SK-N-SH (cell line): ENCODE measurements at regions not wholly inside any gene's neighbourhood (a gene's known extent, or its start where the extent isn't known, plus 50 kb on each side); places are given as distances from the start of the nearest gene placed in this dataset.

Experiments
- CTCF ChIA-PET: fragments of 300-600, 350-600 bp; formaldehyde crosslinking; extraction: SDS; loops from one replicate; lab custom pipeline; 2021; lab: Yijun Ruan, JAX
- POLR2A ChIA-PET: fragments of 350-600 bp; sonication (Branson Sonifier 250); formaldehyde crosslinking; extraction: SDS; loops from one replicate; lab custom pipeline; 2020; ENCODE audit warnings: antibody characterized with exemption, inconsistent platforms; lab: Yijun Ruan, JAX
- DNase-seq: peaks from one replicate; pipeline ENCODE4 v3.0.0; 2012
- H2AFZ ChIP-seq: fragments of 200-600 bp; sonication (generic); 2 replicates; pipeline ENCODE4 v1.8.1; 2016; ENCODE audit warnings: antibody characterized with exemption, mild to moderate bottlenecking, low read depth
- H3F3A ChIP-seq: fragments of 200-600 bp; sonication (generic); replicated peaks from 2 replicates; pipeline ENCODE3; 2016; ENCODE audit warnings: antibody characterized with exemption, mild to moderate bottlenecking; ENCODE audit not compliant: insufficient read depth
- H3K27ac ChIP-seq, 2 experiments: fragments of 200-500 bp in 1 of 2; fragments of 200-600 bp in 1 of 2; sonication (Bioruptor generic) in 1 of 2; sonication (generic), shearing (Covaris generic) in 1 of 2; 2 replicates each; pipeline versions ENCODE4 v1.5.1 to v1.6.1; 2014 to 2016; ENCODE audit warnings: low read depth in 2 of 2, inconsistent platforms in 1 of 2, low read length in 1 of 2, mild to moderate bottlenecking in 1 of 2, mixed read lengths in 1 of 2
- H3K27me3 ChIP-seq: fragments of 200-600 bp; sonication (generic), shearing (Covaris generic); 2 replicates; pipeline ENCODE4 v1.6.1; 2016; ENCODE audit warnings: mixed run types; ENCODE audit not compliant: insufficient read depth
- H3K36me3 ChIP-seq, 2 experiments: fragments of 200-500 bp in 1 of 2; fragments of 200-600 bp in 1 of 2; sonication (Bioruptor generic) in 1 of 2; sonication (generic) in 1 of 2; replicated peaks in 1 of 2; 2 replicates each; pipeline versions ENCODE3 to v1.5.1; 2014 to 2016; ENCODE audit warnings: low read length in 1 of 2, mild to moderate bottlenecking in 1 of 2; ENCODE audit not compliant: insufficient read depth in 2 of 2, control insufficient read depth in 1 of 2
- H3K4me1 ChIP-seq, 2 experiments: fragments of 200-500 bp in 1 of 2; fragments of 200-600 bp in 1 of 2; sonication (Bioruptor generic) in 1 of 2; sonication (generic), shearing (Covaris generic) in 1 of 2; 2 replicates each; pipeline versions ENCODE4 v1.5.1 to v1.6.1; 2014 to 2016; ENCODE audit warnings: low read depth in 1 of 2, low read length in 1 of 2, mixed run types in 1 of 2; ENCODE audit not compliant: insufficient read depth in 2 of 2, control insufficient read depth in 1 of 2
- H3K4me2 ChIP-seq: fragments of 200-600 bp; sonication (generic), shearing (Covaris generic); 2 replicates; pipeline ENCODE4 v1.6.1; 2017; ENCODE audit warnings: mixed run types
- H3K4me3 ChIP-seq, 2 experiments: fragments of 200-500 bp in 1 of 2; fragments of 200-600 bp in 1 of 2; sonication (Bioruptor generic) in 1 of 2; sonication (generic), shearing (Covaris generic) in 1 of 2; 2 replicates each; pipeline versions ENCODE4 v1.5.1 to v1.8.1; 2014 to 2016; ENCODE audit warnings: low read depth in 2 of 2, inconsistent platforms in 1 of 2, low read length in 1 of 2, mild to moderate bottlenecking in 1 of 2, mixed read lengths in 1 of 2, moderate library complexity in 1 of 2
- H3K79me2 ChIP-seq: fragments of 200-600 bp; sonication (generic); 2 replicates; pipeline ENCODE4 v1.8.1; 2017; ENCODE audit warnings: mild to moderate bottlenecking; ENCODE audit not compliant: insufficient read depth
- H3K9ac ChIP-seq: fragments of 200-600 bp; sonication (generic); 2 replicates; pipeline ENCODE4 v1.6.1; 2017; ENCODE audit warnings: mixed run types
- H3K9me2 ChIP-seq: fragments of 200-600 bp; sonication (generic); 2 replicates; pipeline ENCODE4 v1.6.1; 2017; ENCODE audit warnings: mixed run types
- H3K9me3 ChIP-seq: fragments of 200-600 bp; sonication (generic); 2 replicates; pipeline ENCODE4 v1.6.1; 2017; ENCODE audit warnings: mixed run types, mild to moderate bottlenecking, moderate library complexity
- H4K20me1 ChIP-seq: fragments of 200-600 bp; sonication (generic); 2 replicates; pipeline ENCODE4 v1.6.1; 2017; ENCODE audit warnings: mild to moderate bottlenecking, mixed run types; ENCODE audit not compliant: insufficient read depth
- ELF1 ChIP-seq: IDR thresholded peaks from 2 replicates; pipeline ENCODE4 v1.4.0; 2012
- EZH2phosphoT487 ChIP-seq: fragments of 200-600 bp; sonication (generic); IDR thresholded peaks from 2 replicates; pipeline ENCODE4 v1.6.1; 2017; ENCODE audit warnings: low read depth, mixed run types, mild to moderate bottlenecking, antibody characterized with exemption, moderate library complexity, borderline replicate concordance
- FOSL2 ChIP-seq: IDR thresholded peaks from 2 replicates; pipeline ENCODE4 v1.4.0; 2012; ENCODE audit warnings: low read depth, mild to moderate bottlenecking, moderate library complexity, borderline replicate concordance
- FOXJ3 ChIP-seq: sonication (generic); formaldehyde crosslinking; IDR thresholded peaks from 2 replicates; pipeline ENCODE4 v1.5.1; 2020; ENCODE audit warnings: mild to moderate bottlenecking, missing genetic modification reagents
- FOXM1 ChIP-seq: IDR thresholded peaks from 2 replicates; pipeline ENCODE4 v1.4.0; 2012; ENCODE audit warnings: low read depth, mild to moderate bottlenecking
- GABPA ChIP-seq: IDR thresholded peaks from 2 replicates; pipeline ENCODE4 v1.4.0; 2012; ENCODE audit warnings: low read depth, mild to moderate bottlenecking
- GATA2 ChIP-seq: sonication (generic); formaldehyde crosslinking; IDR thresholded peaks from 2 replicates; pipeline ENCODE4 v1.5.0; 2020; ENCODE audit warnings: mild to moderate bottlenecking, missing genetic modification reagents
- JUND ChIP-seq: IDR thresholded peaks from 2 replicates; pipeline ENCODE4 v1.4.0; 2012
- RXRA ChIP-seq: IDR thresholded peaks from 2 replicates; pipeline ENCODE4 v1.4.0; 2012; ENCODE audit warnings: low read depth, mild to moderate bottlenecking, borderline replicate concordance
- SMC3 ChIP-seq: IDR thresholded peaks from 2 replicates; pipeline ENCODE4 v1.6.1; 2012; ENCODE audit warnings: low read depth, low read length, improper control_type of control experiment
- TCF12 ChIP-seq: IDR thresholded peaks from 2 replicates; pipeline ENCODE4 v1.4.0; 2012
- TEAD4 ChIP-seq: IDR thresholded peaks from 2 replicates; pipeline ENCODE4 v1.4.0; 2012; ENCODE audit warnings: mild to moderate bottlenecking, borderline replicate concordance; ENCODE audit not compliant: insufficient read depth
- YY1 ChIP-seq: IDR thresholded peaks from 2 replicates; pipeline ENCODE4 v1.4.0; 2012; ENCODE audit warnings: low read depth, mild to moderate bottlenecking
- WGBS: methylation state at CpG from one replicate; pipeline ENCODE4 v1.1.6; 2017; ENCODE audit warnings: low lambda C conversion rate; 5-methylcytosine and 5-hydroxymethylcytosine counted together
- TF ChIP-seq, protein P1 (sequence below): IDR thresholded peaks from 2 replicates; pipeline ENCODE4 v1.4.0; 2012; ENCODE audit warnings: low read depth
- TF ChIP-seq, protein P2 (sequence below): IDR thresholded peaks from 2 replicates; pipeline ENCODE4 v1.4.0; 2012; ENCODE audit warnings: low read depth, borderline replicate concordance
- TF ChIP-seq, protein P3 (sequence below): fragments of 150-350 bp; IDR thresholded peaks from 2 replicates; pipeline ENCODE4 v1.6.1; 2016; ENCODE audit warnings: mild to moderate bottlenecking, low read depth, low read length

DNA sequence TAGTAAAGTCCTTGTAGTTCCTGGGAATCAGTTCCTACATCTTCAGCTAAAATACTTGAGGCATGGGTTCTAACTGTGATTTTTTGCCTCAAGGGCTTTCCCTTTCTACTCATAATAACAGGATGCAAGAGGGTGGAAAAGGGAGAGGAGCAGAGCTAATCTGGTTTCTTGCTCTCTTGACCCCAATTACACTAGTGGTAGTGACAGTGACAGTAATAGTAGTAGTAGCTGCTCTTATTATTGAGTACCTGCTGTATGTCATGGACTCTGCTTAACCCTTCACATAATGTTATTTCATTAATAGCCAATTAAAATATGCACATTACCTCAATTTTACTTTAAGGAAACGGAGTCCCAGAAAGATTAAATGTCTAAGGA is 214.8 kb upstream of the HNRNPA3 start (continued):
- TF ChIP-seq FOXJ3 (CRISPR knock-in tag) (no peak), YY1 (no peak), JUND (no peak)

DNA sequence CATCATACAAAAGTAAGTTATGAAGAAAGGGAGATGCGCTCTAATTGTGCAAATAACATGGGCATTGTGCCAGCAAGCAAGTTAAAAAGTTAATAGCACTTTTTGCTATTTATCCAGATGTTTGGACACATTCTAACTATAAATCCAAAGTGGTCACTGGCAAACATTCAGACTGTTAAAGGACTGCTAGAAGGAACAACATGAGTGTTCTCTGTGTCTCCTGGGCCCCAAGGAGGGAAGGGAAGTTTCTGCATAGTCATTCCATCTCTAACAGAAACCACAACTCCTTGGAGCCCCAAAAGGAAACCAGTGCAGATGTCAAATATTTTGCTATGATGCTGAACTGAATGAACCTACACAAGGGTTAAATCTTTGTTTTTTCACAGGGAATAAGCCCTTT is 213.3 kb upstream of the HNRNPA3 start:
- 100% methylated on average over 1 of the region's 1 CpG for WGBS
- H3K4me2 ChIP-seq = no peak overlapping the region
- TF ChIP-seq FOSL2 (no peak), TCF12 (no peak), GATA2 (no peak), ELF1 (no peak), RXRA (no peak), EZH2phosphoT487 (no peak), FOXJ3 (CRISPR knock-in tag) (no peak)
- TF ChIP-seq, protein P1, sequence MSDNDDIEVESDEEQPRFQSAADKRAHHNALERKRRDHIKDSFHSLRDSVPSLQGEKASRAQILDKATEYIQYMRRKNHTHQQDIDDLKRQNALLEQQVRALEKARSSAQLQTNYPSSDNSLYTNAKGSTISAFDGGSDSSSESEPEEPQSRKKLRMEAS = no peak
- TF ChIP-seq, protein P2, sequence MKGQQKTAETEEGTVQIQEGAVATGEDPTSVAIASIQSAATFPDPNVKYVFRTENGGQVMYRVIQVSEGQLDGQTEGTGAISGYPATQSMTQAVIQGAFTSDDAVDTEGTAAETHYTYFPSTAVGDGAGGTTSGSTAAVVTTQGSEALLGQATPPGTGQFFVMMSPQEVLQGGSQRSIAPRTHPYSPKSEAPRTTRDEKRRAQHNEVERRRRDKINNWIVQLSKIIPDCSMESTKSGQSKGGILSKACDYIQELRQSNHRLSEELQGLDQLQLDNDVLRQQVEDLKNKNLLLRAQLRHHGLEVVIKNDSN = no peak
- no peaks in the 10 kb centered on the region for H3K79me2 ChIP-seq
- H4K20me1 ChIP-seq = no peaks in the 10 kb centered on the region
- H3F3A ChIP-seq = peaks cover 8% of the 10 kb centered on the region
- POLR2A ChIA-PET = no interaction called here
- no peak for DNase-seq
- no peak overlapping the region for H3K9ac ChIP-seq
- H3K4me1 ChIP-seq = no peaks in the 10 kb centered on the region
- H3K9me3 ChIP-seq = no peaks in the 10 kb centered on the region
- H3K27ac ChIP-seq = no peak overlapping the region
- CTCF ChIA-PET = no interaction called here
- H3K9me2 ChIP-seq = no peaks in the 10 kb centered on the region
- H3K4me3 ChIP-seq = no peak overlapping the region
- H3K27me3 ChIP-seq = no peaks in the 10 kb centered on the region
- no peak overlapping the region; the same call in 1 of the 2 replicates for H2AFZ ChIP-seq
- no peaks in the 10 kb centered on the region for H3K36me3 ChIP-seq

DNA sequence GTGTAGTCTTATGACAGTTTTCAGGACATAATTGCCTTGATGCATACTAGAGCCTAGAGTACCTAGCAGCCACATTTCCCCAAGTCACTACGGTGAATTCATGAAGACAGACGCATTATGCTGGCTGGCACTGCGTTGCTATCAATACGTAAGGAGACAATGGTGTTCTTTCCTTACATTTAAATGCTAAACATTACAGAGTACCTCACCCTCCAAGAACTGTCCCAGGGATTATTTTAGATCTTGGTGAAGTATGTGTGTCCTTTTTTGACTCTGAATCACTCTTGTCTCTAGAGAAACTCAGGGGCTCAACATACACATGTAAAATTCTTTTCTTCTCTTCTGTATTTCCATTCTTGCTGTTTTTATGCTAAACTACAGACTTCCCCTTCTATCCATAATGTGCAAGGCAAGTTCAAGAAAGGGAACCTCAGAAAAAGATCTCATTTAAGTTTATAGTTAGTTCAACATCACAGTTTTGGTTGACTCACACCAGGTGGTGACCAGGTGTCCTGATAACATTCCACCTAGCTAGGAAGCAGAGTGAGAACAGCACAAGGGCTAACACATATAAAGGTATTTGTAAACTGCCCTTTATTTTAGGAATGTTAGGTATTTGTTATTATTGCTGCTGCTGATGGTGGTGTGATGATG is 212.4 kb upstream of the HNRNPA3 start:
- TF ChIP-seq, protein P3, sequence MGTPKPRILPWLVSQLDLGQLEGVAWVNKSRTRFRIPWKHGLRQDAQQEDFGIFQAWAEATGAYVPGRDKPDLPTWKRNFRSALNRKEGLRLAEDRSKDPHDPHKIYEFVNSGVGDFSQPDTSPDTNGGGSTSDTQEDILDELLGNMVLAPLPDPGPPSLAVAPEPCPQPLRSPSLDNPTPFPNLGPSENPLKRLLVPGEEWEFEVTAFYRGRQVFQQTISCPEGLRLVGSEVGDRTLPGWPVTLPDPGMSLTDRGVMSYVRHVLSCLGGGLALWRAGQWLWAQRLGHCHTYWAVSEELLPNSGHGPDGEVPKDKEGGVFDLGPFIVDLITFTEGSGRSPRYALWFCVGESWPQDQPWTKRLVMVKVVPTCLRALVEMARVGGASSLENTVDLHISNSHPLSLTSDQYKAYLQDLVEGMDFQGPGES = no peak
- TF ChIP-seq GABPA (no peak), FOXM1 (no peak), SMC3 (no peak), TEAD4 (no peak)

More for the DNA sequence above, 212.4 kb upstream of the HNRNPA3 start:
- ChIA-PET POLR2A (no interaction called here), CTCF (no interaction called here)
- H3K4me2 ChIP-seq = no peak overlapping the region
- no peaks in the 10 kb centered on the region for H3K4me1 ChIP-seq
- H3K4me3 ChIP-seq = no peak overlapping the region
- no peak overlapping the region for H3K9ac ChIP-seq
- 95% methylated on average over 4 of the region's 4 CpGs for WGBS
- no peaks in the 10 kb centered on the region for H3K9me3 ChIP-seq
- H3F3A ChIP-seq = peaks cover 8% of the 10 kb centered on the region
- no peaks in the 10 kb centered on the region for H3K79me2 ChIP-seq
- no peaks in the 10 kb centered on the region for H3K27me3 ChIP-seq
- H3K9me2 ChIP-seq = no peaks in the 10 kb centered on the region
- no peak overlapping the region for H3K27ac ChIP-seq
- H2AFZ ChIP-seq = no peak overlapping the region
- no peaks in the 10 kb centered on the region for H4K20me1 ChIP-seq
- DNase-seq = no peak
- no peaks in the 10 kb centered on the region for H3K36me3 ChIP-seq
